ENCODE measurements at regions not wholly inside any gene's neighbourhood (a gene's known extent, or its start where the extent isn't known, plus 50 kb on each side); places are given as distances from the start of the nearest gene placed in this dataset.

- DNase-seq, result no peak
These were observed 1010.8 kb downstream of the NLGN4Y start for GRCh38 chrY:15535131-15535530.

GRCh38 chrY:15535784-15536511 is 1011.6 kb downstream of the NLGN4Y start:
- DNase-seq, result no peak

- DNase-seq, result no peak
These were observed 1016.2 kb downstream of the NLGN4Y start for GRCh38 chrY:15540516-15540915.

- DNase-seq, result no peak
These were observed 1021.9 kb downstream of the NLGN4Y start for GRCh38 chrY:15546177-15546754.

GRCh38 chrY:15552074-15552473 is 1027.7 kb downstream of the NLGN4Y start:
- no peak for DNase-seq

- DNase-seq, result no peak
These were observed 1030.7 kb downstream of the NLGN4Y start for GRCh38 chrY:15554991-15555390.

GRCh38 chrY:15559169-15559568 is 1034.8 kb downstream of the NLGN4Y start:
- no peak for DNase-seq

- DNase-seq, result no peak
These were observed 1036.5 kb downstream of the NLGN4Y start for GRCh38 chrY:15560840-15561239.

GRCh38 chrY:15561501-15562289 is 1037.4 kb downstream of the NLGN4Y start:
- DNase-seq, result no peak

GRCh38 chrY:15577886-15578285 is 1053.6 kb downstream of the NLGN4Y start:
- DNase-seq, result no peak

- no peak for DNase-seq
These were observed 1054.4 kb downstream of the NLGN4Y start for GRCh38 chrY:15578761-15579160.

GRCh38 chrY:15579245-15579644 is 1054.9 kb downstream of the NLGN4Y start:
- DNase-seq, result no peak

- DNase-seq, result no peak
These were observed 1058.8 kb downstream of the NLGN4Y start for GRCh38 chrY:15583111-15583510.

GRCh38 chrY:15592957-15593356 is 1068.6 kb downstream of the NLGN4Y start:
- no peak for DNase-seq

GRCh38 chrY:15593476-15594160 is 1069.3 kb downstream of the NLGN4Y start:
- DNase-seq, result no peak

- no peak for DNase-seq
These were observed 1069.8 kb downstream of the NLGN4Y start for GRCh38 chrY:15594179-15594578.

- DNase-seq, result no peak
These were observed 1076.2 kb downstream of the NLGN4Y start for GRCh38 chrY:15600565-15600964.

GRCh38 chrY:15624370-15624769 is 1100.0 kb downstream of the NLGN4Y start:
- no peak for DNase-seq

- DNase-seq, result no peak
These were observed 1100.6 kb downstream of the NLGN4Y start for GRCh38 chrY:15624928-15625327.

GRCh38 chrY:15648198-15648597 is 1123.9 kb downstream of the NLGN4Y start:
- DNase-seq, result no peak

GRCh38 chrY:15650056-15650455 is 1125.7 kb downstream of the NLGN4Y start:
- DNase-seq, result no peak

GRCh38 chrY:15688531-15688930 is 1164.2 kb downstream of the NLGN4Y start:
- no peak for DNase-seq

- DNase-seq, result no peak
These were observed 1165.7 kb downstream of the NLGN4Y start for GRCh38 chrY:15689994-15690393.

Measured in inflammatory macrophage (primary cell).